Endodermal cell (in vitro differentiated cells): ENCODE measurements at regions not wholly inside any gene's neighbourhood (a gene's known extent, or its start where the extent isn't known, plus 50 kb on each side); places are given as distances from the start of the nearest gene placed in this dataset.

Experiments used
- DNase-seq: peaks from one replicate; pipeline ENCODE4 v3.0.0-alpha.2; 2017
- H3K27ac ChIP-seq: 2 replicates; pipeline ENCODE4 v1.5.1; 2013; ENCODE audit warnings: mild to moderate bottlenecking, low read depth, low read length, moderate library complexity
- H3K27me3 ChIP-seq: 2 replicates; pipeline ENCODE4 v1.6.1; 2013; ENCODE audit warnings: mild to moderate bottlenecking, low read length, moderate library complexity; ENCODE audit not compliant: insufficient read depth, control insufficient read depth, poor library complexity, severe bottlenecking
- H3K36me3 ChIP-seq: 2 replicates; pipeline ENCODE4 v1.7.0; 2013; ENCODE audit warnings: mild to moderate bottlenecking, low read length, moderate library complexity; ENCODE audit not compliant: control insufficient read depth, insufficient read depth
- H3K4me1 ChIP-seq: one replicate; pipeline ENCODE4 v1.7.0; 2013; ENCODE audit warnings: low read length; ENCODE audit not compliant: control insufficient read depth, insufficient read depth
- H3K4me3 ChIP-seq: 2 replicates; pipeline ENCODE4 v1.5.1; 2013; ENCODE audit warnings: mild to moderate bottlenecking, low read length, moderate library complexity
- H3K9ac ChIP-seq: 2 replicates; pipeline ENCODE4 v1.6.1; 2013; ENCODE audit warnings: mild to moderate bottlenecking, low read length, moderate library complexity; ENCODE audit not compliant: poor library complexity, severe bottlenecking; ENCODE audit errors: extremely low read depth
- H3K9me3 ChIP-seq: 2 replicates; pipeline ENCODE4 v1.6.1; 2013; ENCODE audit warnings: mild to moderate bottlenecking, low read length, moderate library complexity; ENCODE audit not compliant: control insufficient read depth
- H3K27ac Mint-ChIP-seq: 2 replicates; pipeline ENCODE4 v1.8.0; 2020; ENCODE audit warnings: mixed read lengths
- H3K27me3 Mint-ChIP-seq: 2 replicates; pipeline ENCODE4 v1.8.0; 2021; ENCODE audit warnings: mild to moderate bottlenecking, mixed read lengths; ENCODE audit not compliant: insufficient read depth
- H3K36me3 Mint-ChIP-seq: 2 replicates; pipeline ENCODE4 v1.8.0; 2020; ENCODE audit warnings: low read depth, mixed read lengths
- H3K4me1 Mint-ChIP-seq: 2 replicates; pipeline ENCODE4 v1.8.0; 2020; ENCODE audit warnings: mixed read lengths
- H3K4me3 Mint-ChIP-seq: 2 replicates; pipeline ENCODE4 v1.8.0; 2020; ENCODE audit warnings: mild to moderate bottlenecking, moderate library complexity, mixed read lengths
- H3K9me3 Mint-ChIP-seq: 2 replicates; pipeline ENCODE4 v1.8.0; 2020; ENCODE audit warnings: mild to moderate bottlenecking, mixed read lengths
- CTCF ChIP-seq: fragments of 200-600 bp; sonication (generic); conservative IDR thresholded peaks from 2 replicates; pipeline ENCODE4 v1.5.0; 2021; ENCODE audit warnings: antibody characterized with exemption, mild to moderate bottlenecking
- WGBS, 2 experiments: methylation state at CpG; one replicate each; pipeline versions ENCODE4 v1.1.5 to v1.1.7; 2013; ENCODE audit warnings: missing lambda C conversion rate in 2 of 2, mixed read lengths in 1 of 2; ENCODE audit not compliant: insufficient coverage in 1 of 2, insufficient read length in 1 of 2; 5-methylcytosine and 5-hydroxymethylcytosine counted together

GRCh38 chr1:229093238-229093540 lies 177.7 kb upstream of the RAB4A start:
- H3K4me1 ChIP-seq = peaks cover 10% of the 10 kb centered on the region
- peak overlapping the region; percentile 53 for H3K9ac ChIP-seq
- Mint-ChIP-seq H3K9me3 (peaks cover 21% of the 10 kb centered on the region), H3K27me3 (no peaks in the 10 kb centered on the region), H3K4me1 (peaks cover 64% of the 10 kb centered on the region), H3K27ac (peak overlapping the region; percentile 99), H3K36me3 (no peaks in the 10 kb centered on the region), H3K4me3 (peak overlapping the region; percentile 33)
- no peak for TF ChIP-seq CTCF
- peak overlapping the region; percentile 16 for H3K4me3 ChIP-seq
- H3K36me3 ChIP-seq = no peaks in the 10 kb centered on the region
- no peak overlapping the region for H3K27ac ChIP-seq
- no peaks in the 10 kb centered on the region for H3K27me3 ChIP-seq
- WGBS, 2 experiments = 52 to 67% methylated on average over 1 to 2 of the region's 2 CpGs
- DNase-seq = no peak
- H3K9me3 ChIP-seq = peaks cover 15% of the 10 kb centered on the region

- H3K9me3 ChIP-seq = peaks cover 15% of the 10 kb centered on the region
- peak overlapping the region; percentile 99 for H3K27ac Mint-ChIP-seq
- no peaks in the 10 kb centered on the region for H3K36me3 ChIP-seq
- WGBS, 2 experiments = 23 to 52% methylated on average over 2 to 5 of the region's 5 CpGs
- no peaks in the 10 kb centered on the region for H3K36me3 Mint-ChIP-seq
- H3K4me1 ChIP-seq = peaks cover 11% of the 10 kb centered on the region
- peak overlapping the region; percentile 53 for H3K9ac ChIP-seq
- no peaks in the 10 kb centered on the region for H3K27me3 Mint-ChIP-seq
- peak; percentile 92 for DNase-seq
- H3K4me3 ChIP-seq = peak overlapping the region; percentile 16
- no peaks in the 10 kb centered on the region for H3K27me3 ChIP-seq
- H3K4me3 Mint-ChIP-seq = peak overlapping the region; percentile 33
- peak overlapping the region; percentile 12 for H3K27ac ChIP-seq
- TF ChIP-seq CTCF = no peak
- H3K9me3 Mint-ChIP-seq = peaks cover 21% of the 10 kb centered on the region
- H3K4me1 Mint-ChIP-seq = peaks cover 62% of the 10 kb centered on the region
These were observed 177.1 kb upstream of the RAB4A start for GRCh38 chr1:229093609-229094336.

- TF ChIP-seq CTCF = no peak
- Mint-ChIP-seq H3K4me1 (peaks cover 64% of the 10 kb centered on the region), H3K27ac (peak overlapping the region; percentile 99), H3K36me3 (no peaks in the 10 kb centered on the region), H3K9me3 (peaks cover 21% of the 10 kb centered on the region), H3K27me3 (no peaks in the 10 kb centered on the region), H3K4me3 (no peak overlapping the region)
- Histone ChIP-seq H3K4me1 (peaks cover 14% of the 10 kb centered on the region), H3K36me3 (no peaks in the 10 kb centered on the region), H3K27me3 (no peaks in the 10 kb centered on the region), H3K4me3 (peak overlapping the region; percentile 49), H3K9me3 (peaks cover 15% of the 10 kb centered on the region), H3K9ac (no peak overlapping the region), H3K27ac (no peak overlapping the region)
- WGBS, 2 experiments = 90 to 100% methylated on average over 5 to 12 of the region's 13 CpGs
- peak; percentile 68 for DNase-seq
These were observed 176.2 kb upstream of the RAB4A start for GRCh38 chr1:229094476-229095311.
